Spleen (tissue), 11 donors: ENCODE measurements at regions not wholly inside any gene's neighbourhood (a gene's known extent, or its start where the extent isn't known, plus 50 kb on each side); places are given as distances from the start of the nearest gene placed in this dataset.

ENCODE experiments used
- DNase-seq: peaks from one replicate; pipeline ENCODE4 v3.0.0-alpha.2; 2020
- H3K27ac ChIP-seq, 8 donors: fragments of 200-600 bp; sonication (generic) in 7 of 8; 1 replicate in 4 of 8; 2 replicates in 4 of 8; pipeline versions ENCODE4 v1.5.0 to v1.8.0; 2016 to 2021; ENCODE audit warnings: inconsistent platforms in 4 of 8, mild to moderate bottlenecking in 4 of 8, moderate library complexity in 1 of 8
- H3K27me3 ChIP-seq, 7 donors: fragments of 200-600 bp; sonication (generic) in 6 of 7; replicated peaks in 1 of 7; 1 replicate in 4 of 7; 2 replicates in 3 of 7; pipeline versions ENCODE4 v1.5.0 to v1.8.0; 2016 to 2021; ENCODE audit warnings: inconsistent platforms in 3 of 7, mild to moderate bottlenecking in 1 of 7
- H3K36me3 ChIP-seq, 6 donors: fragments of 200-600 bp; sonication (generic) in 5 of 6; 1 replicate in 4 of 6; 2 replicates in 2 of 6; pipeline versions ENCODE4 v1.5.0 to v1.8.0; 2016 to 2021; ENCODE audit warnings: inconsistent platforms in 2 of 6
- H3K4me1 ChIP-seq, 6 donors: fragments of 200-600 bp; sonication (generic) in 5 of 6; 1 replicate in 3 of 6; 2 replicates in 3 of 6; pipeline versions ENCODE4 v1.5.0 to v1.8.0; 2016 to 2021; ENCODE audit warnings: inconsistent platforms in 3 of 6
- H3K4me3 ChIP-seq, 8 donors: fragments of 200-600 bp; sonication (generic) in 7 of 8; 1 replicate in 4 of 8; 2 replicates in 4 of 8; pipeline versions ENCODE4 v1.5.0 to v1.8.0; 2016 to 2021; ENCODE audit warnings: inconsistent platforms in 4 of 8, mild to moderate bottlenecking in 4 of 8, moderate library complexity in 2 of 8
- H3K9me3 ChIP-seq, 8 donors: fragments of 200-600 bp; sonication (generic) in 7 of 8; 1 replicate in 4 of 8; 2 replicates in 4 of 8; pipeline versions ENCODE4 v1.5.0 to v1.8.0; 2016 to 2021; ENCODE audit warnings: inconsistent platforms in 4 of 8
- CTCF ChIP-seq, 11 experiments: fragments of 200-600 bp in 7 of 11; fragments of 450-650 bp in 4 of 11; sonication (generic) in 4 of 11; IDR thresholded peaks in 8 of 11; conservative IDR thresholded peaks in 3 of 11; 1 replicate in 7 of 11; 2 replicates in 4 of 11; pipeline versions ENCODE4 v1.4.0 to v1.8.0; 2016 to 2021; ENCODE audit warnings: antibody characterized with exemption in 11 of 11, inconsistent platforms in 4 of 11, mild to moderate bottlenecking in 1 of 11
- POLR2A ChIP-seq, 3 donors: fragments of 450-650 bp; IDR thresholded peaks; one replicate each; pipeline ENCODE4 v1.5.1; 2017; ENCODE audit warnings: antibody characterized with exemption in 3 of 3, mild to moderate bottlenecking in 1 of 3
- POLR2AphosphoS5 ChIP-seq, 3 donors: sonication (generic); formaldehyde crosslinking; IDR thresholded peaks; one replicate each; pipeline ENCODE4 v1.5.1; 2017; ENCODE audit warnings: antibody characterized with exemption in 3 of 3
- WGBS, 5 donors: extraction: QIAGEN DNeasy Blood & Tissue Kit in 3 of 5; methylation state at CpG; one replicate each; pipeline versions ENCODE4 v1.1.5 to v1.1.7; 2013 to 2018; 5-methylcytosine and 5-hydroxymethylcytosine counted together
- intact Hi-C: fragments of 100-400 bp; cut with DNase I; formaldehyde crosslinking; loops from one replicate; pipeline ENCODE4 v1.15.0; 2023; ENCODE audit warnings: low total_unique reads
- donor health status: healthy with polysubstance abuse.
- donor health status: DM: no; HTN: no; CAD: no; lungs with moderate emphysema.
- donor health status: DM: no; HTN: no; CAD: no.
- donor health status: Bipolar disorder and iron deficiency.
- donor health status: healthy.
- donor health status: DM: no; HTN: no; CAD: no.
- donor health status: DM: yes; HTN: yes; CAD: no.

GRCh38 chr12:107379852-107380567 lies 286.7 kb upstream of the CRY1 start:
- TF ChIP-seq POLR2A (IDR thresholded peaks at IDR 0.05) (no peak), POLR2AphosphoS5 (IDR thresholded peaks at IDR 0.05) (no peak), CTCF (IDR thresholded peaks at IDR 0.05 in 8 of 11, conservative IDR thresholded peaks at IDR 0.05 in 3 of 11) (no peak)
- intact Hi-C loops, result no loop called here
- no peaks in the 10 kb centered on the region for H3K27me3 ChIP-seq
- 63 to 86% (median 70%) methylated on average over 14 to 15 of the region's 15 CpGs for WGBS, 5 donors
- no peak overlapping the region for H3K27ac ChIP-seq
- H3K36me3 ChIP-seq, result no peaks in the 10 kb centered on the region
- no peaks in the 10 kb centered on the region for H3K9me3 ChIP-seq
- no peak overlapping the region for H3K4me3 ChIP-seq
- DNase-seq, result no peak
- H3K4me1 ChIP-seq, result no peaks in the 10 kb centered on the region

GRCh38 chr12:107384645-107385044 lies 291.3 kb upstream of the CRY1 start:
- peaks cover 0 to 4% (median 0%) of the 10 kb centered on the region in 6 donors for H3K4me1 ChIP-seq
- H3K27me3 ChIP-seq, result no peaks in the 10 kb centered on the region
- TF ChIP-seq CTCF (IDR thresholded peaks at IDR 0.05 in 8 of 11, conservative IDR thresholded peaks at IDR 0.05 in 3 of 11), result no peak
- TF ChIP-seq POLR2A (IDR thresholded peaks at IDR 0.05), result no peak
- TF ChIP-seq POLR2AphosphoS5 (IDR thresholded peaks at IDR 0.05), result no peak
- intact Hi-C loops, result no loop called here
- WGBS, 5 donors, result 84 to 99% (median 89%) methylated on average over 5 to 6 of the region's 6 CpGs
- no peak for DNase-seq
- H3K36me3 ChIP-seq, result no peaks in the 10 kb centered on the region
- no peak overlapping the region for H3K4me3 ChIP-seq
- H3K27ac ChIP-seq, result no peak overlapping the region
- H3K9me3 ChIP-seq, result peaks cover 0 to 7% (median 2%) of the 10 kb centered on the region in 8 donors

- 32 to 62% (median 50%) methylated on average over 7 to 8 of the region's 8 CpGs for WGBS, 5 donors
Measured at GRCh38 chr12:107385509-107385908, 292.2 kb upstream of the CRY1 start.

More at GRCh38 chr12:107385509-107385908, 292.2 kb upstream of the CRY1 start:
- Histone ChIP-seq H3K4me3 (no peak overlapping the region), H3K4me1 (peaks cover 0 to 4% (median 0%) of the 10 kb centered on the region in 6 donors), H3K9me3 (peaks cover 0 to 10% (median 2%) of the 10 kb centered on the region in 8 donors), H3K36me3 (no peaks in the 10 kb centered on the region), H3K27ac (no peak overlapping the region), H3K27me3 (no peaks in the 10 kb centered on the region)
- no peak for DNase-seq
- intact Hi-C loops, result no loop called here
- TF ChIP-seq CTCF (IDR thresholded peaks at IDR 0.05 in 8 of 11, conservative IDR thresholded peaks at IDR 0.05 in 3 of 11) (no peak), POLR2A (IDR thresholded peaks at IDR 0.05) (no peak)
